ENCODE measurements at regions not wholly inside any gene's neighbourhood (a gene's known extent, or its start where the extent isn't known, plus 50 kb on each side); places are given as distances from the start of the nearest gene placed in this dataset.
"Not testable (repeated sequence)": the region's sequence is repeated elsewhere in the genome, so short reads cannot be mapped to it uniquely, and the experiment has no call there.

DNA sequence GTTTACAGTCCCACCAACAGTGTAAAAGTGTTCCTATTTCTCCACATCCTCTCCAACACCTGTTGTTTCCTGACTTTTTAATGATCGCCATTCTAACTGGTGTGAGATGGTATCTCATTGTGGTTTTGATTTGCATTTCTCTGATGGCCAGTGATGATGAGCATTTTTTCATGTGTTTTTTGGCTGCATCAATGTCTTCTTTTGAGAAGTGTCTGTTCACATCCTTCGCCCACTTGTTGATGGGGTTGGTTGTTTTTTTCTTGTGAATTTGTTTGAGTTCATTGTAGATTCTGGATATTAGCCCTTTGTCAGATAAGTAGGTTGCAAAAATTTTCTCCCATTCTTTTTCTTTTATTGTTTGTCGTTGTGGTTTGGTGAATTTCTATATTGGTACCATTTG is 242.5 kb downstream of the LRIG3 start:
- H3K27ac ChIP-seq (ENCODE audit: low read length); H3K4me2 ChIP-seq (ENCODE audit: low read depth, low read length, poor library complexity, severe bottlenecking): not testable (repeated sequence)

GRCh38 chr12:58678753-58679152 is 241.6 kb downstream of the LRIG3 start:
- no peaks in the 10 kb centered on the region for H3K27me3 ChIP-seq (ENCODE audit: low read length)
- no peaks in the 10 kb centered on the region for H3K9me2 ChIP-seq (replicated peaks; ENCODE audit: insufficient read depth, low read length)
- no peaks in the 10 kb centered on the region for H3K4me1 ChIP-seq (ENCODE audit: low read length)
- H3K79me2 ChIP-seq (ENCODE audit: low read length), result no peaks in the 10 kb centered on the region
- peaks cover 18% of the 10 kb centered on the region for H3K9me3 ChIP-seq (ENCODE audit: low read length)
- H3K4me3 ChIP-seq (ENCODE audit: low read length), result no peak overlapping the region
- no peak overlapping the region for H2AFZ ChIP-seq (ENCODE audit: low read length)
- H3K4me2 ChIP-seq (ENCODE audit: low read depth, low read length, poor library complexity, severe bottlenecking), result no peak overlapping the region
- H4K20me1 ChIP-seq (ENCODE audit: insufficient read depth, low read depth, low read length), result no peaks in the 10 kb centered on the region
- no peaks in the 10 kb centered on the region for H3K36me3 ChIP-seq (ENCODE audit: insufficient read depth, low read length)
- no peak overlapping the region for H3K27ac ChIP-seq (ENCODE audit: low read length)
- H3K9ac ChIP-seq (ENCODE audit: low read length), result no peak overlapping the region
- no peak for DNase-seq

More for the DNA sequence above, 242.5 kb downstream of the LRIG3 start:
- not testable (repeated sequence) for H2AFZ ChIP-seq (ENCODE audit: low read length); H3K4me3 ChIP-seq (ENCODE audit: low read length); H4K20me1 ChIP-seq (ENCODE audit: insufficient read depth, low read depth, low read length); H3K9me2 ChIP-seq (replicated peaks; ENCODE audit: insufficient read depth, low read length); H3K4me1 ChIP-seq (ENCODE audit: low read length); H3K27me3 ChIP-seq (ENCODE audit: low read length); H3K36me3 ChIP-seq (ENCODE audit: insufficient read depth, low read length); DNase-seq; H3K9ac ChIP-seq (ENCODE audit: low read length); H3K79me2 ChIP-seq (ENCODE audit: low read length)
- peaks cover 18% of the 10 kb centered on the region for H3K9me3 ChIP-seq (ENCODE audit: low read length)

- Histone ChIP-seq H3K27me3 (ENCODE audit: low read length) (no peaks in the 10 kb centered on the region), H3K9ac (ENCODE audit: low read length) (no peak overlapping the region), H3K36me3 (ENCODE audit: insufficient read depth, low read length) (no peaks in the 10 kb centered on the region), H3K4me3 (ENCODE audit: low read length) (no peak overlapping the region), H2AFZ (ENCODE audit: low read length) (no peak overlapping the region), H3K4me1 (ENCODE audit: low read length) (no peaks in the 10 kb centered on the region), H3K27ac (ENCODE audit: low read length) (no peak overlapping the region), H3K4me2 (ENCODE audit: low read depth, low read length, poor library complexity, severe bottlenecking) (no peak overlapping the region), H3K9me2 (replicated peaks; ENCODE audit: insufficient read depth, low read length) (no peaks in the 10 kb centered on the region), H4K20me1 (ENCODE audit: insufficient read depth, low read depth, low read length) (no peaks in the 10 kb centered on the region), H3K79me2 (ENCODE audit: low read length) (no peaks in the 10 kb centered on the region), H3K9me3 (ENCODE audit: low read length) (peaks cover 18% of the 10 kb centered on the region)
- DNase-seq, result no peak
Measured at GRCh38 chr12:58681730-58682129, 238.6 kb downstream of the LRIG3 start.

GRCh38 chr12:58695263-58695662 is 225.0 kb downstream of the LRIG3 start:
- Histone ChIP-seq H3K9ac (ENCODE audit: low read length) (no peak overlapping the region), H3K36me3 (ENCODE audit: insufficient read depth, low read length) (no peaks in the 10 kb centered on the region), H3K27me3 (ENCODE audit: low read length) (no peaks in the 10 kb centered on the region), H2AFZ (ENCODE audit: low read length) (no peak overlapping the region), H4K20me1 (ENCODE audit: insufficient read depth, low read depth, low read length) (no peaks in the 10 kb centered on the region), H3K9me2 (replicated peaks; ENCODE audit: insufficient read depth, low read length) (no peaks in the 10 kb centered on the region), H3K4me2 (ENCODE audit: low read depth, low read length, poor library complexity, severe bottlenecking) (no peak overlapping the region), H3K9me3 (ENCODE audit: low read length) (peaks cover 13% of the 10 kb centered on the region; the same call in 1 of the 2 replicates), H3K79me2 (ENCODE audit: low read length) (no peaks in the 10 kb centered on the region), H3K27ac (ENCODE audit: low read length) (no peak overlapping the region), H3K4me1 (ENCODE audit: low read length) (no peaks in the 10 kb centered on the region), H3K4me3 (ENCODE audit: low read length) (no peak overlapping the region)
- no peak for DNase-seq

DNA sequence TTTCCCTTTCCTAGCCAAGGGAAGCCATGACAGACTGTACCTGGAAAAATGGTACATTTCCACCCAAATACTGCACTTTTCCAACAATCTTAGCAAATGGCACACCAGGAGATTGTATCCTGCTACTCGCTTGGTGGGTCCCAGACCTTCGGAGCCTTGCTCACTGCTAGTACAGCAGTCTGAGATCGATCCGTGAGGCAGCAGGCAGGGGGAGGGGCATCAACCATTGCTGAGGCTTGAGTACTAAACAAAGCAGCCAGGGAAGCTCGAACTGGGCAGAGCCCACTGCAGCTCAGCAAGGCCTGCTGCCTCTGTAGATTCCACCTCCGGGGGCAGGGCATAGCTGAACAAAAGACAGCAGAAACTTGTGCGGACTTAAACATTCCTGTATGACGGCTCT is 218.8 kb downstream of the LRIG3 start:
- Histone ChIP-seq H3K4me2 (ENCODE audit: low read depth, low read length, poor library complexity, severe bottlenecking) (no peak overlapping the region), H3K27ac (ENCODE audit: low read length) (no peak overlapping the region), H3K4me3 (ENCODE audit: low read length) (no peak overlapping the region), H3K36me3 (ENCODE audit: insufficient read depth, low read length) (no peaks in the 10 kb centered on the region), H3K9me2 (replicated peaks; ENCODE audit: insufficient read depth, low read length) (no peaks in the 10 kb centered on the region), H2AFZ (ENCODE audit: low read length) (no peak overlapping the region), H3K4me1 (ENCODE audit: low read length) (no peaks in the 10 kb centered on the region), H4K20me1 (ENCODE audit: insufficient read depth, low read depth, low read length) (no peaks in the 10 kb centered on the region), H3K27me3 (ENCODE audit: low read length) (no peaks in the 10 kb centered on the region), H3K9me3 (ENCODE audit: low read length) (peaks cover 13% of the 10 kb centered on the region; the same call in 1 of the 2 replicates), H3K79me2 (ENCODE audit: low read length) (no peaks in the 10 kb centered on the region), H3K9ac (ENCODE audit: low read length) (no peak overlapping the region)
- no peak for DNase-seq

DNA sequence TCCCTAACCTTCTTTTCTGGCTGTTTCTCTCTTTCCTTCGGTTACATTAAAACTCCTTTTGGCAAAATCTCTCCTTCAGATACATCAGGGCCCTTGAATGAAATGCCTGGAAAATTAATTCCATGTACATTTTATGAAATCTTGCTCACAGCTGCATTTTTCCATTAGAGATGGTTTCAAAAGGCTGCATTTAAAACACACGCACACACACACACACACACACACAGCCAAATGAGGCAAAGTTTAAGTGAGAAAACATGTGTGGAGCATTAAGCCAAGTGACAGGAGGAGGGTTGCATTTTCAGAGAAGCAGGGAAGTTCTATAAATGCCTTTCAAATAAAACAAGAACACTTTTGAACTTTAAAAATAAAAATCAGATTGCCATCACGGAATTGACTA is 216.4 kb downstream of the LRIG3 start:
- H3K4me2 ChIP-seq (ENCODE audit: low read depth, low read length, poor library complexity, severe bottlenecking), result no peak overlapping the region
- H3K9ac ChIP-seq (ENCODE audit: low read length), result no peak overlapping the region
- DNase-seq, result no peak
- no peak overlapping the region for H3K4me3 ChIP-seq (ENCODE audit: low read length)
- H3K36me3 ChIP-seq (ENCODE audit: insufficient read depth, low read length), result no peaks in the 10 kb centered on the region
- no peak overlapping the region for H3K27ac ChIP-seq (ENCODE audit: low read length)
- no peaks in the 10 kb centered on the region for H3K79me2 ChIP-seq (ENCODE audit: low read length)
- H2AFZ ChIP-seq (ENCODE audit: low read length), result no peak overlapping the region
- H3K9me3 ChIP-seq (ENCODE audit: low read length), result no peaks in the 10 kb centered on the region
- no peaks in the 10 kb centered on the region for H3K27me3 ChIP-seq (ENCODE audit: low read length)
- H3K9me2 ChIP-seq (replicated peaks; ENCODE audit: insufficient read depth, low read length), result no peaks in the 10 kb centered on the region
- H4K20me1 ChIP-seq (ENCODE audit: insufficient read depth, low read depth, low read length), result no peaks in the 10 kb centered on the region
- H3K4me1 ChIP-seq (ENCODE audit: low read length), result no peaks in the 10 kb centered on the region

- H3K27me3 ChIP-seq (ENCODE audit: low read length); H3K9me3 ChIP-seq (ENCODE audit: low read length); DNase-seq; H4K20me1 ChIP-seq (ENCODE audit: insufficient read depth, low read depth, low read length); H3K9ac ChIP-seq (ENCODE audit: low read length); H3K4me2 ChIP-seq (ENCODE audit: low read depth, low read length, poor library complexity, severe bottlenecking); H3K36me3 ChIP-seq (ENCODE audit: insufficient read depth, low read length); H2AFZ ChIP-seq (ENCODE audit: low read length); H3K9me2 ChIP-seq (replicated peaks; ENCODE audit: insufficient read depth, low read length); H3K27ac ChIP-seq (ENCODE audit: low read length); H3K4me1 ChIP-seq (ENCODE audit: low read length); H3K4me3 ChIP-seq (ENCODE audit: low read length); H3K79me2 ChIP-seq (ENCODE audit: low read length): not testable (repeated sequence)
Measured at GRCh38 chr12:58704770-58705169, 215.5 kb downstream of the LRIG3 start.

DNA sequence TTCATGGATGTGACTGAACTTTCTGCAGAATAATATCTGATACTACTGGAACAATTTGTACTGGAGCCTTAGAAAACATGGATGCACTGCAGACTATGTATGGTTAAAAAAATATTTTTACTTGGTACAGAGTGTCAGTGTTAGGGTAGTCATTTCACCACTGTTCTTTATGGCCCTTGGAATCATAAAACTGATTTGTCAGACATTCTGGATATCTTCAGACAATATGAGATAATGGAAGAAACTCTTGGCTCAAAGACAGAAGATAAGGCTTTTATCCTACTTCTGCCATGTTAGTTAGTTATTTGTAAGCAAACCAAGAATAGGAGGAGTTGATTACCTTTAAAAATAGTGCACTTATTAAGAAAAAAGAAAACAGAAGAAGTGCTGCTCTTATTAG is 209.4 kb downstream of the LRIG3 start:
- no peaks in the 10 kb centered on the region for H3K36me3 ChIP-seq (ENCODE audit: insufficient read depth, low read length)
- no peaks in the 10 kb centered on the region for H3K9me2 ChIP-seq (replicated peaks; ENCODE audit: insufficient read depth, low read length)
- no peak overlapping the region for H3K4me2 ChIP-seq (ENCODE audit: low read depth, low read length, poor library complexity, severe bottlenecking)
- H3K27me3 ChIP-seq (ENCODE audit: low read length), result no peaks in the 10 kb centered on the region
- H3K4me1 ChIP-seq (ENCODE audit: low read length), result no peaks in the 10 kb centered on the region
- no peaks in the 10 kb centered on the region for H4K20me1 ChIP-seq (ENCODE audit: insufficient read depth, low read depth, low read length)
- no peaks in the 10 kb centered on the region for H3K9me3 ChIP-seq (ENCODE audit: low read length)
- no peak for DNase-seq
- H3K27ac ChIP-seq (ENCODE audit: low read length), result no peak overlapping the region
- no peak overlapping the region for H3K4me3 ChIP-seq (ENCODE audit: low read length)
- H2AFZ ChIP-seq (ENCODE audit: low read length), result no peak overlapping the region
- no peak overlapping the region for H3K9ac ChIP-seq (ENCODE audit: low read length)
- no peaks in the 10 kb centered on the region for H3K79me2 ChIP-seq (ENCODE audit: low read length)

GRCh38 chr12:58711974-58712373 is 208.3 kb downstream of the LRIG3 start:
- Histone ChIP-seq H4K20me1 (ENCODE audit: insufficient read depth, low read depth, low read length) (no peaks in the 10 kb centered on the region), H3K27ac (ENCODE audit: low read length) (no peak overlapping the region), H3K4me2 (ENCODE audit: low read depth, low read length, poor library complexity, severe bottlenecking) (no peak overlapping the region), H3K9me3 (ENCODE audit: low read length) (no peaks in the 10 kb centered on the region), H3K4me1 (ENCODE audit: low read length) (no peaks in the 10 kb centered on the region), H3K4me3 (ENCODE audit: low read length) (no peak overlapping the region), H3K9ac (ENCODE audit: low read length) (no peak overlapping the region), H2AFZ (ENCODE audit: low read length) (no peak overlapping the region), H3K36me3 (ENCODE audit: insufficient read depth, low read length) (no peaks in the 10 kb centered on the region), H3K9me2 (replicated peaks; ENCODE audit: insufficient read depth, low read length) (no peaks in the 10 kb centered on the region), H3K27me3 (ENCODE audit: low read length) (no peaks in the 10 kb centered on the region), H3K79me2 (ENCODE audit: low read length) (no peaks in the 10 kb centered on the region)
- DNase-seq, result no peak
